DND-41 (cell line): ENCODE measurements at regions not wholly inside any gene's neighbourhood (a gene's known extent, or its start where the extent isn't known, plus 50 kb on each side); places are given as distances from the start of the nearest gene placed in this dataset.
"Not testable (repeated sequence)": the region's sequence is repeated elsewhere in the genome, so short reads cannot be mapped to it uniquely, and the experiment has no call there.

Experiments
- ATAC-seq: fragments of 200-7000 bp; cut with Tn5 transposase; 3 replicates; pipeline ENCODE4 v1.9.1; 2021; ENCODE audit warnings: low read depth; ENCODE audit not compliant: insufficient read depth
- DNase-seq: peaks from one replicate; pipeline ENCODE4 v3.0.0-alpha.2; 2020
- H2AFZ ChIP-seq: 2 replicates; pipeline ENCODE4 v1.6.0; 2012; ENCODE audit warnings: low read depth, low read length
- H3K27ac ChIP-seq: 2 replicates; pipeline ENCODE4 v1.5.1; 2012; ENCODE audit warnings: low read length, inconsistent platforms
- H3K27me3 ChIP-seq: fragments of 200-600 bp; sonication (generic); 2 replicates; pipeline ENCODE4 v1.6.0; 2012; ENCODE audit warnings: low read length, mild to moderate bottlenecking, inconsistent platforms; ENCODE audit not compliant: insufficient read depth, poor library complexity
- H3K36me3 ChIP-seq: 2 replicates; pipeline ENCODE4 v1.5.1; 2012; ENCODE audit warnings: low read length, inconsistent platforms; ENCODE audit not compliant: insufficient read depth
- H3K4me1 ChIP-seq: 2 replicates; pipeline ENCODE4 v1.5.1; 2012; ENCODE audit warnings: mild to moderate bottlenecking, low read length; ENCODE audit not compliant: insufficient read depth
- H3K4me2 ChIP-seq: 2 replicates; pipeline ENCODE4 v1.6.0; 2012; ENCODE audit warnings: mild to moderate bottlenecking, moderate library complexity, low read length, inconsistent platforms; ENCODE audit not compliant: insufficient read depth
- H3K4me3 ChIP-seq, 2 experiments: fragments of 200-600 bp in 1 of 2; shearing (Covaris generic) in 1 of 2; 2 replicates each; pipeline ENCODE4 v1.5.1; 2012 to 2016; ENCODE audit warnings: inconsistent platforms in 2 of 2, low read length in 2 of 2, mild to moderate bottlenecking in 2 of 2, low read depth in 1 of 2, moderate library complexity in 1 of 2
- H3K79me2 ChIP-seq: 2 replicates; pipeline ENCODE4 v1.6.0; 2012; ENCODE audit warnings: low read length, inconsistent platforms; ENCODE audit not compliant: insufficient read depth
- H3K9ac ChIP-seq: 2 replicates; pipeline ENCODE4 v1.6.0; 2012; ENCODE audit warnings: low read depth, mild to moderate bottlenecking, inconsistent platforms, low read length, moderate library complexity
- H3K9me3 ChIP-seq: 2 replicates; pipeline ENCODE4 v1.5.1; 2012; ENCODE audit warnings: low read length, moderate library complexity, mild to moderate bottlenecking, inconsistent platforms; ENCODE audit not compliant: insufficient read depth, severe bottlenecking
- H4K20me1 ChIP-seq: 2 replicates; pipeline ENCODE4 v1.6.0; 2012; ENCODE audit warnings: low read length; ENCODE audit not compliant: insufficient read depth
- CTCF ChIP-seq: IDR thresholded peaks from 2 replicates; pipeline ENCODE4 v1.5.1; 2012; ENCODE audit warnings: borderline replicate concordance, low read length, moderate library complexity, mild to moderate bottlenecking; ENCODE audit not compliant: poor library complexity, severe bottlenecking; ENCODE audit errors: extremely low read depth
- EZH2 ChIP-seq: IDR thresholded peaks from 3 replicates; pipeline ENCODE4 v1.6.1; 2012; ENCODE audit warnings: borderline replicate concordance, low read depth, mild to moderate bottlenecking, moderate library complexity, low read length, inconsistent platforms; ENCODE audit not compliant: severe bottlenecking

DNA sequence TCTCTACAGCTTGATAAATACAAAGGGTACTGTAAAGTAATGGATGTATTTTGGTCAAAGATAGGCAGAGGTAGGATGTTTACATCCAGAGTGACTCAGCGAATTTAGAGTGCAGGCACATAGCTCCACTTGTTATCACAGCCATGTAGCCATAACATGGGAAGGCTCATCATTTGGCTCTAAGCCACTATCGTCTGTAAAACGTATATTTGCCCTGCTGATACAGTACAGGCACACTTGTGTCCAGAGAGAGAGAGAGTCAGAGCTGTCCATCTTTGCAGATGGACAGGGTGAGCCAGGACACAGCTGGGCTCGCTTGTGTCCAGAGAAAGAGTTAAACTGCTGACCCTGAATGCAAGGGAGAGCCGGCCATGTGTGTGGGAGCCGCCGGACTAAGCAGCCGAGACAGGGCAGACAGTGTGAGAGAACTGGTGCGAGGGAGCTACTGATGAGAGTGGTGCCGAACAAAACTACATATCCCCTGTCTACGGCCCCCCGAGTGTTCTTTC, 619.0 kb downstream of the DOK5 start:
- TF ChIP-seq CTCF, result no peak

GRCh38 chr20:55090286-55090685, 614.9 kb downstream of the DOK5 start:
- no peaks in the 10 kb centered on the region for H3K4me1 ChIP-seq
- H3K36me3 ChIP-seq, result no peaks in the 10 kb centered on the region
- no peak overlapping the region for H3K4me3 ChIP-seq
- no peak overlapping the region for H2AFZ ChIP-seq
- ATAC-seq, result no peak
- no peak overlapping the region for H3K4me2 ChIP-seq
- TF ChIP-seq CTCF (no peak), EZH2 (no peak)
- H3K79me2 ChIP-seq, result no peaks in the 10 kb centered on the region
- no peaks in the 10 kb centered on the region for H3K9me3 ChIP-seq
- no peak overlapping the region for H3K9ac ChIP-seq
- no peak for DNase-seq
- H3K27me3 ChIP-seq, result no peaks in the 10 kb centered on the region
- no peaks in the 10 kb centered on the region for H4K20me1 ChIP-seq
- no peak overlapping the region for H3K27ac ChIP-seq

More for the DNA sequence above, 619.0 kb downstream of the DOK5 start:
- Histone ChIP-seq H3K4me1 (no peaks in the 10 kb centered on the region), H3K36me3 (no peaks in the 10 kb centered on the region), H3K9ac (no peak overlapping the region), H3K9me3 (no peaks in the 10 kb centered on the region), H3K4me2 (no peak overlapping the region), H3K27me3 (peaks cover 4% of the 10 kb centered on the region), H2AFZ (no peak overlapping the region), H4K20me1 (no peaks in the 10 kb centered on the region), H3K4me3 (no peak overlapping the region), H3K27ac (no peak overlapping the region), H3K79me2 (no peaks in the 10 kb centered on the region)
- no peak for DNase-seq
- ATAC-seq, result no peak

- Histone ChIP-seq H3K4me1 (no peaks in the 10 kb centered on the region), H3K4me3 (no peak overlapping the region), H3K4me2 (no peak overlapping the region), H3K36me3 (no peaks in the 10 kb centered on the region), H2AFZ (no peak overlapping the region), H3K79me2 (no peaks in the 10 kb centered on the region), H3K9me3 (no peaks in the 10 kb centered on the region), H4K20me1 (no peaks in the 10 kb centered on the region), H3K27me3 (no peaks in the 10 kb centered on the region), H3K27ac (no peak overlapping the region), H3K9ac (no peak overlapping the region)
- DNase-seq, result no peak
- TF ChIP-seq EZH2, result no peak
- no peak for TF ChIP-seq CTCF
- no peak for ATAC-seq
Observed at GRCh38 chr20:55086421-55086820, 611.0 kb downstream of the DOK5 start.

DNA sequence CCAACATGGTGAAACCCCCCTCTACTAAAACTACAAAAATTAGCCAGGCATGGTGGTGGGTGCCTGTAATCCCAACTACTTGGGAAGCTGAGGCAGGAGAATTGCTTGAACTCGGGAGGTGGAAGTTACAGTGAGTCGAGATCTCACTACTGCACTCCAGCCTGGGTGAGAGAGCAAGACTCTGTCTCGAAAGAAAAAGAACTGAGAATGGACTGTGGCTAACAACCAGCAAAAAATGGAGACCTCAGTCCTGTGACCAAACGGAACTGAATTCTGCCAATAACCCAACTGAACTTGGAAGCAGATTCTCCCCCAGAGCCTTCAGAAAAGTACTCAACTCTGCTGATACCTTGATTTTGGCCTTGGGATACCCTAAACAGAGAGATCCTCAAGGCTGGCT, 604.5 kb downstream of the DOK5 start:
- DNase-seq, result no peak
- no peaks in the 10 kb centered on the region for H3K79me2 ChIP-seq
- no peak overlapping the region for H3K9ac ChIP-seq
- TF ChIP-seq CTCF (no peak), EZH2 (no peak)
- H3K36me3 ChIP-seq, result no peaks in the 10 kb centered on the region
- H2AFZ ChIP-seq, result no peak overlapping the region
- H3K27me3 ChIP-seq, result no peaks in the 10 kb centered on the region
- H3K4me1 ChIP-seq, result no peaks in the 10 kb centered on the region
- H3K4me3 ChIP-seq, result no peak overlapping the region
- no peak overlapping the region for H3K27ac ChIP-seq
- no peaks in the 10 kb centered on the region for H4K20me1 ChIP-seq
- no peaks in the 10 kb centered on the region for H3K9me3 ChIP-seq
- ATAC-seq, result no peak
- no peak overlapping the region for H3K4me2 ChIP-seq

- ATAC-seq, H3K9me3 ChIP-seq, H3K4me2 ChIP-seq, DNase-seq, H2AFZ ChIP-seq, H3K27ac ChIP-seq, H3K27me3 ChIP-seq, H3K9ac ChIP-seq, H3K36me3 ChIP-seq, H3K79me2 ChIP-seq, H3K4me1 ChIP-seq, H3K4me3 ChIP-seq, H4K20me1 ChIP-seq: not testable (repeated sequence)
Observed at GRCh38 chr20:55074266-55074840, 599.0 kb downstream of the DOK5 start.
